ENCODE measurements at regions not wholly inside any gene's neighbourhood (a gene's known extent, or its start where the extent isn't known, plus 50 kb on each side); places are given as distances from the start of the nearest gene placed in this dataset.

GRCh38 chr2:58609326-58609725, 368.2 kb upstream of the FANCL start:
- Histone ChIP-seq H3K4me1 (no peaks in the 10 kb centered on the region), H3K36me3 (no peaks in the 10 kb centered on the region), H3K27ac (no peak overlapping the region), H3K27me3 (no peaks in the 10 kb centered on the region), H3K9me3 (no peaks in the 10 kb centered on the region), H3K4me3 (no peak overlapping the region)
- DNase-seq, result no peak
- TF ChIP-seq POLR2A (IDR thresholded peaks at IDR 0.05) (no peak), CTCF (IDR thresholded peaks at IDR 0.05) (no peak)
- intact Hi-C loops (cut with DNase I; ENCODE audit: low total_unique reads), result no loop called here

- intact Hi-C loops (cut with DNase I; ENCODE audit: low total_unique reads), result no loop called here
- no peaks in the 10 kb centered on the region for H3K9me3 ChIP-seq
- H3K27ac ChIP-seq, result no peak overlapping the region
- DNase-seq, result no peak
- no peaks in the 10 kb centered on the region for H3K36me3 ChIP-seq
- H3K4me1 ChIP-seq, result no peaks in the 10 kb centered on the region
- TF ChIP-seq CTCF (IDR thresholded peaks at IDR 0.05) (no peak), POLR2A (IDR thresholded peaks at IDR 0.05) (no peak)
- no peak overlapping the region for H3K4me3 ChIP-seq
- no peaks in the 10 kb centered on the region for H3K27me3 ChIP-seq
Observed at GRCh38 chr2:58608146-58608545, 367.0 kb upstream of the FANCL start.

- Histone ChIP-seq H3K9me3 (no peaks in the 10 kb centered on the region), H3K4me1 (no peaks in the 10 kb centered on the region), H3K27me3 (no peaks in the 10 kb centered on the region), H3K4me3 (no peak overlapping the region), H3K27ac (no peak overlapping the region), H3K36me3 (no peaks in the 10 kb centered on the region)
- intact Hi-C loops (cut with DNase I; ENCODE audit: low total_unique reads), result no loop called here
- TF ChIP-seq POLR2A (IDR thresholded peaks at IDR 0.05) (no peak), CTCF (IDR thresholded peaks at IDR 0.05) (no peak)
- no peak for DNase-seq
Observed at GRCh38 chr2:58607448-58607847, 366.3 kb upstream of the FANCL start.

GRCh38 chr2:58606799-58607198, 365.7 kb upstream of the FANCL start:
- H3K4me1 ChIP-seq, result no peaks in the 10 kb centered on the region
- intact Hi-C loops (cut with DNase I; ENCODE audit: low total_unique reads), result no loop called here
- no peak overlapping the region for H3K27ac ChIP-seq
- no peak for DNase-seq
- no peaks in the 10 kb centered on the region for H3K9me3 ChIP-seq
- TF ChIP-seq POLR2A (IDR thresholded peaks at IDR 0.05) (no peak), CTCF (IDR thresholded peaks at IDR 0.05) (no peak)
- no peaks in the 10 kb centered on the region for H3K36me3 ChIP-seq
- no peaks in the 10 kb centered on the region for H3K27me3 ChIP-seq
- no peak overlapping the region for H3K4me3 ChIP-seq

GRCh38 chr2:58604096-58604495, 363.0 kb upstream of the FANCL start:
- Histone ChIP-seq H3K36me3 (no peaks in the 10 kb centered on the region), H3K4me1 (no peaks in the 10 kb centered on the region), H3K27me3 (no peaks in the 10 kb centered on the region), H3K4me3 (no peak overlapping the region), H3K27ac (no peak overlapping the region), H3K9me3 (no peaks in the 10 kb centered on the region)
- intact Hi-C loops (cut with DNase I; ENCODE audit: low total_unique reads), result no loop called here
- TF ChIP-seq POLR2A (IDR thresholded peaks at IDR 0.05) (no peak), CTCF (IDR thresholded peaks at IDR 0.05) (no peak)
- no peak for DNase-seq
